ENCODE measurements at regions not wholly inside any gene's neighbourhood (a gene's known extent, or its start where the extent isn't known, plus 50 kb on each side); places are given as distances from the start of the nearest gene placed in this dataset.

- TF ChIP-seq, protein P1, sequence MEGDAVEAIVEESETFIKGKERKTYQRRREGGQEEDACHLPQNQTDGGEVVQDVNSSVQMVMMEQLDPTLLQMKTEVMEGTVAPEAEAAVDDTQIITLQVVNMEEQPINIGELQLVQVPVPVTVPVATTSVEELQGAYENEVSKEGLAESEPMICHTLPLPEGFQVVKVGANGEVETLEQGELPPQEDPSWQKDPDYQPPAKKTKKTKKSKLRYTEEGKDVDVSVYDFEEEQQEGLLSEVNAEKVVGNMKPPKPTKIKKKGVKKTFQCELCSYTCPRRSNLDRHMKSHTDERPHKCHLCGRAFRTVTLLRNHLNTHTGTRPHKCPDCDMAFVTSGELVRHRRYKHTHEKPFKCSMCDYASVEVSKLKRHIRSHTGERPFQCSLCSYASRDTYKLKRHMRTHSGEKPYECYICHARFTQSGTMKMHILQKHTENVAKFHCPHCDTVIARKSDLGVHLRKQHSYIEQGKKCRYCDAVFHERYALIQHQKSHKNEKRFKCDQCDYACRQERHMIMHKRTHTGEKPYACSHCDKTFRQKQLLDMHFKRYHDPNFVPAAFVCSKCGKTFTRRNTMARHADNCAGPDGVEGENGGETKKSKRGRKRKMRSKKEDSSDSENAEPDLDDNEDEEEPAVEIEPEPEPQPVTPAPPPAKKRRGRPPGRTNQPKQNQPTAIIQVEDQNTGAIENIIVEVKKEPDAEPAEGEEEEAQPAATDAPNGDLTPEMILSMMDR (conservative IDR thresholded peaks at IDR 0.05 in 1 of 2, IDR thresholded peaks at IDR 0.05 in 1 of 2; ENCODE audit: extremely low read depth in 1 of 2, insufficient read depth in 1 of 2, low read depth in 1 of 2, low read length in 2 of 2) = no peak
- no peak for TF ChIP-seq EZH2 (IDR thresholded peaks at IDR 0.05; ENCODE audit: borderline replicate concordance, low read length)
Measured at GRCh38 chr10:121138918-121139317, 287.8 kb downstream of the WDR11 start.

All from mammary epithelial cell (primary cell).